Heart right ventricle (tissue), 16 donors: ENCODE measurements at regions not wholly inside any gene's neighbourhood (a gene's known extent, or its start where the extent isn't known, plus 50 kb on each side); places are given as distances from the start of the nearest gene placed in this dataset.

ENCODE experiments used
- ATAC-seq, 8 donors: fragments of 200-7000 bp; cut with Tn5 transposase; one replicate each; pipeline ENCODE4 v1.9.1; 2020; ENCODE audit warnings: mild to moderate bottlenecking in 8 of 8, moderate library complexity in 8 of 8, moderate number of reproducible peaks in 1 of 8
- DNase-seq, 2 donors: peaks; one replicate each; pipeline ENCODE4 v3.0.0-alpha.2; 2020
- H3K27ac ChIP-seq, 10 donors: fragments of 200-600 bp; sonication (generic) in 2 of 10; one replicate each; pipeline versions ENCODE4 v1.5.0 to v1.8.0; 2020 to 2022; ENCODE audit warnings: mild to moderate bottlenecking in 3 of 10
- H3K27me3 ChIP-seq, 7 donors: fragments of 200-600 bp; one replicate each; pipeline ENCODE4 v1.8.0; 2021 to 2022; ENCODE audit warnings: mild to moderate bottlenecking in 2 of 7
- H3K36me3 ChIP-seq, 9 donors: fragments of 200-600 bp; sonication (generic) in 1 of 9; one replicate each; pipeline versions ENCODE4 v1.5.0 to v1.8.0; 2020 to 2022; ENCODE audit warnings: mild to moderate bottlenecking in 2 of 9
- H3K4me1 ChIP-seq, 9 donors: fragments of 200-600 bp; sonication (generic) in 1 of 9; one replicate each; pipeline versions ENCODE4 v1.5.0 to v1.8.0; 2020 to 2022; ENCODE audit warnings: mild to moderate bottlenecking in 4 of 9
- H3K4me3 ChIP-seq, 10 donors: fragments of 200-600 bp; sonication (generic) in 2 of 10; one replicate each; pipeline versions ENCODE4 v1.5.0 to v1.8.0; 2020 to 2022; ENCODE audit warnings: mild to moderate bottlenecking in 7 of 10, moderate library complexity in 2 of 10
- H3K9me3 ChIP-seq, 11 donors: fragments of 200-600 bp in 10 of 11; sonication (generic) in 2 of 11; one replicate each; pipeline versions ENCODE4 v1.5.0 to v1.8.0; 2013 to 2022; ENCODE audit warnings: mild to moderate bottlenecking in 2 of 11, control low read depth in 1 of 11, moderate library complexity in 1 of 11
- WGBS, 2 donors: extraction: QIAGEN DNeasy Blood & Tissue Kit; methylation state at CpG; one replicate each; pipeline ENCODE4 v1.1.7; 2013; ENCODE audit warnings: inconsistent platforms in 1 of 2; 5-methylcytosine and 5-hydroxymethylcytosine counted together
- intact Hi-C, 10 donors: fragments of 100-400 bp; cut with DNase I; formaldehyde crosslinking; loops; one replicate each; pipeline versions ENCODE4 v1.11.1 to v1.14.2; 2022
- TF ChIP-seq, protein P1 (sequence below), 9 donors: fragments of 200-600 bp; sonication (generic) in 2 of 9; IDR thresholded peaks; one replicate each; pipeline versions ENCODE4 v1.5.0 to v1.8.0; 2021 to 2022; ENCODE audit warnings: antibody characterized with exemption in 9 of 9, mild to moderate bottlenecking in 5 of 9, moderate library complexity in 1 of 9
- donor health status: Arrhythmogenic right ventricular cardiomyopathy.
- donor health status: ischemic (EF 13 %, LVEDD 7.1; RV severe dilation, severe dysfunction).
- donor health status: healthy with polysubstance abuse.
- donor health status: DM: no; HTN: yes; CAD: no.
- donor health status: DM: no; HTN: no; CAD: no.
- donor health status: ischemic (EF 25% LVEDD 6.9; RV normal size, moderate dysfunction).
- donor health status: ischemic (EF 25% LVEDD 5.7; RV mildly dilated, moderate dysfunction).
- donor health status: healthy.
- donor health status: DM: yes; HTN: yes; CAD: no.
- donor health status: Ischemic cardiomyopathy.
- donor health status: ischemic (EF 35%, LVEDD 5.7; RV mildly dilated, moderate dysfunction).
- donor health status: nonischemic (EF 11% LVEDD 7.7; RV severe dilation, severe dysfunction).
- donor health status: DM: yes; HTN: yes; CAD: no.
- donor health status: PGD.
- donor health status: ischemic (EF 29% LVEDD 5.4; RV normal size, mild dysfunction).
- donor health status: nonischemic (EF 23%, LVEDD 6.1; RV moderate dilation, normal function).

DNA sequence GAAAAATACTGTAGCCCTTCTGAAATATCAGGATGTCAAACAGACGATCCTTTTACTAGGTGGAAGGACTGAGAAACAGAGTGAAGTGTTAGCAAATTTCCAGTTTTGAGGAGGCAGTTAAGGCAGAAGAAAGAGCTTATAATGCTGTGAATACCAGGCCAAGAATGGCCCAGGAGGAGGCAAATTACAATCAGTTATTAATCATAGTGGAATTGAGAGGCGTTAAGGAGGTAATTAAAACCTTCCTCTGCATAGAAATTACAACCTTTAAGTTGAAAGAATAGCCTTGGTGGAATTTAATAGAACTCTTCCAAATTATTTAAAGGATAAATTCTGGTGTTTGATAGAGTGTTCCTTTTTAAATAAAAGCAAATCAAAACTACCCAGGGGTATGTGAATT, 590.9 kb upstream of the SEL1L start:
- peaks cover 0 to 4% (median 0%) of the 10 kb centered on the region in 9 donors for H3K4me1 ChIP-seq
- no peak overlapping the region for H3K4me3 ChIP-seq
- ATAC-seq (no peak), DNase-seq (no peak)
- H3K27me3 ChIP-seq, result no peaks in the 10 kb centered on the region
- no peaks in the 10 kb centered on the region for H3K36me3 ChIP-seq
- H3K9me3 ChIP-seq, result no peaks in the 10 kb centered on the region
- TF ChIP-seq, protein P1, sequence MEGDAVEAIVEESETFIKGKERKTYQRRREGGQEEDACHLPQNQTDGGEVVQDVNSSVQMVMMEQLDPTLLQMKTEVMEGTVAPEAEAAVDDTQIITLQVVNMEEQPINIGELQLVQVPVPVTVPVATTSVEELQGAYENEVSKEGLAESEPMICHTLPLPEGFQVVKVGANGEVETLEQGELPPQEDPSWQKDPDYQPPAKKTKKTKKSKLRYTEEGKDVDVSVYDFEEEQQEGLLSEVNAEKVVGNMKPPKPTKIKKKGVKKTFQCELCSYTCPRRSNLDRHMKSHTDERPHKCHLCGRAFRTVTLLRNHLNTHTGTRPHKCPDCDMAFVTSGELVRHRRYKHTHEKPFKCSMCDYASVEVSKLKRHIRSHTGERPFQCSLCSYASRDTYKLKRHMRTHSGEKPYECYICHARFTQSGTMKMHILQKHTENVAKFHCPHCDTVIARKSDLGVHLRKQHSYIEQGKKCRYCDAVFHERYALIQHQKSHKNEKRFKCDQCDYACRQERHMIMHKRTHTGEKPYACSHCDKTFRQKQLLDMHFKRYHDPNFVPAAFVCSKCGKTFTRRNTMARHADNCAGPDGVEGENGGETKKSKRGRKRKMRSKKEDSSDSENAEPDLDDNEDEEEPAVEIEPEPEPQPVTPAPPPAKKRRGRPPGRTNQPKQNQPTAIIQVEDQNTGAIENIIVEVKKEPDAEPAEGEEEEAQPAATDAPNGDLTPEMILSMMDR (IDR thresholded peaks at IDR 0.05), result no peak
- no peak overlapping the region for H3K27ac ChIP-seq
- intact Hi-C loops, result no loop called here
- 52 to 78% methylated on average over 2 of the region's 2 CpGs for WGBS, 2 donors

DNA sequence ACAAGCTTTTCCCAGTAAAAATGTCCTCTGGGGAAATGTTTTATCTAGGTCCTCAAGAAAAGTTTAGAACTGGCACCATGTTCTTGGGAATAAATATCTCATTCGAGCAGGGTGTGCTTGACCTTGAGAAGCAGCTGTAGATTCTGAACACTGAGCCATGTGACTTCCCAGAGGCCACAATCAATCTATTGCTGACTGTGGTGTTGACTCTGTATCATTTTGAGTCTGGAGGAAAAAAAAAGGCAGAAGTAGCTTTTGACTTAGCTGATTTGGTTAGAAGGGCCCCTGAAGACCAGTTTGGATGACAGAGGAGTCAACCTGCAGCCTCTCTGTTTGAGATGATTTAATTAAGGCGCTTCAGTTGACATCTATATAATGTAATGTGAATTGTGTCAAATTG, 592.4 kb upstream of the SEL1L start:
- Histone ChIP-seq H3K4me1 (peaks cover 0 to 4% (median 0%) of the 10 kb centered on the region in 9 donors), H3K27me3 (no peaks in the 10 kb centered on the region), H3K27ac (no peak overlapping the region), H3K36me3 (no peaks in the 10 kb centered on the region), H3K4me3 (no peak overlapping the region), H3K9me3 (no peaks in the 10 kb centered on the region)
- DNase-seq, result no peak
- ATAC-seq, result no peak
- WGBS, 2 donors, result 50 to 51% methylated on average over 2 of the region's 2 CpGs
- TF ChIP-seq, protein P1 (IDR thresholded peaks at IDR 0.05), result no peak
- intact Hi-C loops, result loop anchor here in 1 of 10 donors (5.0 kb wide), 1 partner anchor 1929 kb away; no protein-coding TSS in a partner anchor

DNA sequence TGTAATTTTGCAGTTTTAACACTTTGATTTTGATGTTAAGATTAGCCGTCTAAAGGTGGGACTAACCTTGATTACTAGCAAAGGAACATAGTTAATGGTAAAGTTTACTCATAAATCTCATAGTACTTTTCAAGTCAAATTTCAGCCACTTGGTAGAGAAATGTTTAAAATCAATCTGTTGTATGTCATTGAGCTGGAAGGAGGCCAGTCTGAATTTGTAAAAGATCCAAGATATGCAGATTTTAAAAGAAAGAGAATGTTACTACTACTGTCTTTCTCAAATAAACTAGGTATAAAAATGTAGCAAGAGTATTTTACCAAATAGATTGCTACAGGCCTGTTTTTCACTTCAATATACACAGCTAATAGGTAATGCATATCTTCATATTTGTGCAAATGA, 600.8 kb upstream of the SEL1L start:
- ATAC-seq (no peak), DNase-seq (no peak)
- no peaks in the 10 kb centered on the region for H3K27me3 ChIP-seq
- intact Hi-C loops, result no loop called here
- no peaks in the 10 kb centered on the region for H3K36me3 ChIP-seq
- H3K9me3 ChIP-seq, result peaks cover 0 to 25% (median 4%) of the 10 kb centered on the region in 11 donors
- no peaks in the 10 kb centered on the region for H3K4me1 ChIP-seq
- H3K27ac ChIP-seq, result no peak overlapping the region
- TF ChIP-seq, protein P1 (IDR thresholded peaks at IDR 0.05), result no peak
- WGBS, 2 donors, result 0% methylated on average over 1 of the region's 1 CpG
- no peak overlapping the region for H3K4me3 ChIP-seq

DNA sequence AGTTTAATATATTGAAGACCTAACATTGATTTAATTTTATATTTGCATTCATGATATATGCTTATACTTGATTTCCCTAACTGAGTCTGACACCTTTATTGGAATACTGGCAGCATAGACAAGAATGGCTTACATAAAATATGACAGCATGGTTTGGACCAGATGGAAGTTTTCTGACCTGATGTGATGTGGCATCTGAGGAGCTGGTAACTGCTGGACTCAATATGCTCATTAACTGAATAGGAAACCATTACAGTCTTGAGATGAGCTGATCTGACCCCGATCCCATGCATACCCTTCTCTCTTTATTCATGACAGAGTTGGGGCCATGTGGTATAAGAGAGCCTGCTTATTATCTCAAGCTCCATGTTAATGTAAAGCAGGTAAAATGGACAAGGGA, 604.8 kb upstream of the SEL1L start:
- WGBS, 2 donors, result 65 to 66% methylated on average over 1 of the region's 1 CpG
- Histone ChIP-seq H3K4me3 (no peak overlapping the region), H3K27ac (no peak overlapping the region), H3K4me1 (no peaks in the 10 kb centered on the region), H3K27me3 (no peaks in the 10 kb centered on the region), H3K36me3 (no peaks in the 10 kb centered on the region), H3K9me3 (peaks cover 0 to 53% (median 7%) of the 10 kb centered on the region in 11 donors)
- ATAC-seq (no peak), DNase-seq (no peak)
- intact Hi-C loops, result no loop called here
- TF ChIP-seq, protein P1 (IDR thresholded peaks at IDR 0.05), result no peak
